Stimulated activated CD8-positive, alpha-beta memory T cell treated with anti-CD3 and anti-CD28 coated beads, Interleukin-15, amount 100 ng/mL, for 1 hour (primary cell): ENCODE measurements at regions not wholly inside any gene's neighbourhood (a gene's known extent, or its start where the extent isn't known, plus 50 kb on each side); places are given as distances from the start of the nearest gene placed in this dataset.

Experiments
- DNase-seq: peaks from one replicate; pipeline ENCODE4 v3.0.0-alpha.2; 2020; ENCODE audit warnings: low read depth

GRCh38 chr3:182690172-182690571 is 103.1 kb upstream of the ATP11B start:
- DNase-seq: no peak

- DNase-seq: no peak
Observed at GRCh38 chr3:182692021-182692420, 101.3 kb upstream of the ATP11B start.

DNA sequence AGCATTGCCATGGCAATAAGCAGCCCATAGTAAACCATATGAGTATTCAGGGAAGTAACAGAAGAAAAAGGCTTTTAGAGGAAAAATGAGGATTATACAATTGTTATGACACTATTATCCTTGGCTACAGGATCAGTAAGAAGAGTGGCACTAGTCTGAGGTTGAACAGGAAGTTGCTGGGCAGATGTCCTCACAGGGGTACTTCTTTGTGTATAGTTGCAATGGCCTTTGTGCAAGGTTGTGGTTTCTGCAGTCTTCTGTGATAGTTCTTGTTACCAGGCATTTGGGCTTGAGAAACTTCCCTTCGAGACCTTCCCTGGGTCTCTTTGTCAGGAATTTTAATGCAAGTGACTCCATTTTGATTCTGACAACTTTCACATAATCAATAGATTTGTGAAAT is 100.6 kb upstream of the ATP11B start:
- no peak for DNase-seq

- no peak for DNase-seq
Observed at GRCh38 chr3:182693723-182694122, 99.6 kb upstream of the ATP11B start.

GRCh38 chr3:182696916-182697315 is 96.4 kb upstream of the ATP11B start:
- no peak for DNase-seq

DNA sequence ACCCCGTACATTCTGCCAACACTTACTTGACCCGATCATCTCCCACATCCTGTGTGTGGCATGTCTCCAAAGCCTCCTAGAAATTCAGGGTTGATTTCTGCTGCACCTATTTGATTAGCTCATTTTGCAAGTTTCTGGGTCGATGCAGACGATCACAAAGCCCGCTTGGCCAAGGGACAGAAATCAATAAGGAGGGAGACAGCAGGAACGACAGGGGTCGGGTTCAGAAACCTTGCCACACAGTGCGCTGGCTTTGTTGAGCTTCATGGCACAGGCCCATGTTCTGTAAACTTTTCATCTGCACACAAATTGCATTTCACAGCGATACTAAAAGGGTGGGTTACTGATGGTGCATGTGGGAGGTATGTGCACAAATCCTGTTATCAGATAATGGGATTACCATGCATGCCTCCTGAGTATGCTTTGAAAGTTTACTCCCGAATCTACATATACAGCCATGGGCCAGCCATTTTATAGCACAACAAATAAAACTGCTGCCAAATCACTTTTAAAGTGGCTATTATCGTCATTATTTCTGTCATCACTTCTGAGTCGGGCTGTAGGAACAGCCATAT is 95.9 kb upstream of the ATP11B start:
- DNase-seq: no peak

DNA sequence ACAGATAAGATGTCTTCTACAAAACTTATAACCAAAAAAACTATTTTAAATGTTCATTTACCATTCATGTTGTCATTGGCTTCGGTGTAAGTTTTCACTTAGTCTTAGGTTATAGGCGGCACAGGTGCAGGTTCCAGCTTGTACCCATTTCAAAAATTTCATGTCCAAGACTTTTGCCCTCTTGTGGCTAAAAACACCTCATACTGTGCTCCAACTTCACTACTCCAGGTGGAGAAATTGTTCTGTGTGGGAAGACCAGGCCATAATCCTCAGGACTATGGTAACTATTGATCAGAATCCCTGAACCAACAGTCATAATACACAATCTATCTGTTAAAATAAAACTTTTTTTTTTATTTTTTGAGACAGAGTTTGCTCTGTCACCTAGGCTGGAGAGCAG is 95.2 kb upstream of the ATP11B start:
- DNase-seq: no peak

DNA sequence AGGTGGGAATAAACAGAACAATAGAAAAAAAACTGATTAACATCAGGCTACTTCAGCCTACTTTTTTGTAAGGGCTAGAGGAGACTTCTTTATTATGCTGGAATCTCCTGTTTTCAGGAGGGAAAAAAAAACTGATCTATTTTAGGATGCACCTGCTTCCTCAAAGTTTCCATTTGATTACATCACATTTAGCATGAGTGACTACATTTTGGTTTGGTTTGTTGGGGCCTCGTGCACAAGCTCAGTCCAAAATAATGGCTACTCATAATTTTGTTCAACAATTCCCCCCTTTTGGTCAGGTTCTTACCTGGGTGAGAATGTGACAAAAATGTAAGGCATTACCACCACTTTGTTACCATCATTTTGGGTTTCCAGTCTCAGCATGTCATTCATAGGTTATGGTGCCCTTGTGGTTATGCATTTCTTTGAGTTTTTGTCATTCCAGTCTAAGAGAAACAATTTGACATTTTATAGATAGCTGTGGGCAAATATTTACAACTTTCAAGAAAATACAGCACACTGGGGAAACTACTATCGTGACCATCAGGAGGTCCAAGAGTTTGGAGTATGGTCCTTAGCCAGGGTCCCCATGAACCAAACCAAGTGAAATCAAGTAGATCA is 93.6 kb upstream of the ATP11B start:
- no peak for DNase-seq

DNA sequence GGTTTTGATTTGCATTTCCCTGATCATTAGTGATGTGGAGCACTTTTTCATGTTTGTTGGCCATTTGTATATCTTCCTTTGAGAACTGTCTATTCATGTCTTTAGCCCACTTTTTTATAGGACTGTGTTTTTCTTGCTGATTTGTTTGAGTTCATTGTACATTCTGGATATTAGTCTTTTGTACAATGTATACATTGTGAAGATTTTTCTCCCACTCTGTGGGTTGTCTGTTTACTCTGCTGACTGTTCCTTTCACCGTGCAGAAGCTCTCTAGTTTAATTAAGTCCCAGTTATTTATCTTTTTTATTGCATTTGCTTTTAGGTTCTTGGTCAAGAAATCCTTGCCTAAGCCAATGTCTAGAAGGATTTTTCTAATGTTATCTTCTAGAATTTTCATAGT is 91.1 kb upstream of the ATP11B start:
- no peak for DNase-seq

DNA sequence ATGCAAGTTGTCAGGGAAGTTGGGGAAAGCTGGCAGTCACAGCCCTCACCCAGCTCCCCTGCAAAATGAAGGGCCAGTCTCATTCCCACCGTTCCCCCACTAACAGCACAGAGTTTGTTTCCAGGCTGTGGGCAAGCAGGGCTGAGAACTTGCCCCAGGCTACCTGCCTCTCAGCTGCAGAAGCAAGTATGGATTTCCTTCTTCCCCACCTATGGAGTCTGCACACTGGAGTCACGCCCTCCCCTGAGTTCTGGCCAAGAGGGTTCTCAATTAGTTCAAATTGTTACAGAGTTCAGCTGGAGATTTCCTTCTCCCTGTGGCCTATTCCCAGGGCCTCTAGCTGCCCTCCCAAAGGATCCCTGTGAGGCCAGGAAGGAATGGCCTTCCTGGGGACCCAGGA is 90.1 kb upstream of the ATP11B start:
- no peak for DNase-seq

DNA sequence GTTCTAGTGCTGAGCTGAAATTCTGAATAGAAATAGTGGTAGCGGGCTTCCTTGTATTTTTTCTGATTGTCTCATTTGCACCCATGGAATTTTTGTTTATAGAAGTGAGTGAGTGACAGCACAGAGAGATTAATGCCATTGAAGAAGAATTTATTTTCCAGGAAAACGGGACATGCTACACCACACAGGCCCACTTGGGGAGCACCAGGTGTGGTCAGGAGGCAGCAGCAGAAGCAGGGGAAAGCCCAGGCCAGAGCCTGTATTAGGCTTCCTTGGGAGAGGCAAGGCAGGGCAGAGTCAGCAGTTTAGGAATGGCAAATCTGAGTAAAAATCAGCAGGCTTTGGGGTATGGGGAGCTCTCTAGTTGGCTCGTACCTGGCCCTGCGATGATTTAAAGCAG is 88.4 kb upstream of the ATP11B start:
- no peak for DNase-seq

DNA sequence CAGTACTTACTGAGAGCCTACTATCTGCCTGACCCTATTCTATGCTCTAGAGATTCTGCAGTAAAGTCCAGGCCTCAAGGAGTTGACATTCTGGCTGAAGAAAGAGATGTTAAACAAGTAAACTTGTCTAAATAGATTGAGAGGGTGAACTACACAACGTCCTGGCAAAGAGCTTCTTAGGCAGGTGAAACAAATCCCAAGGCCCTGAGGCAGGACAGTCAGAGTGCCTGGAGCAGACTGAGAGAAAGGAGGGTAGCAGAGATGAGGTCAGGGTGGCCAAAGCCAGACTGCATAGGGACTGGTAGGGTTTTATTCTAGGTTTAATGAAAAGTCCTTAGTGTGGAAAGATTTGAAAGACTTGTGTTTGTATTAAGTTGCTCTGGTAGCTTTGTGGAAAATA is 84.5 kb upstream of the ATP11B start:
- no peak for DNase-seq

GRCh38 chr3:182709306-182709705 is 84.0 kb upstream of the ATP11B start:
- no peak for DNase-seq

GRCh38 chr3:182710557-182711157 is 82.6 kb upstream of the ATP11B start:
- DNase-seq: no peak

DNA sequence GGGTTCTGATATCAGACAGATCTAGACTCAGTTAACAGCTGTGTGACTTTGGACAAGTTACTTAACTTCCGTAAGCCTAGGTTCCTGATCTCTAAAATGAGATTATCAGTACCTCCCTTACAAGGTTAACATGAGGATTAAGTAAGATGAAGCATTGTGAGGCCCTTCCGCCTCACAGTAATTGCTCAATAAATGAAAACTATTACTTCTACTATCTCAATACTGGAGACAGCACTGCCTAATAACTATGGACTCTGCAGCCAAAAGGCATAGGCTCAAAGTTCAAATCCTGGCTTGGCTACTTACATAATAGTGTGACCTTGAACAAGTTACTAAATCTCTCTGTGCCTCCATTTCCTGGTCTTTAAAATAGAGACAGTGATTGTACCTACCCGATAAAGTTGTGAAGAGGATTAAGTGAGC is 82.0 kb upstream of the ATP11B start:
- no peak for DNase-seq

DNA sequence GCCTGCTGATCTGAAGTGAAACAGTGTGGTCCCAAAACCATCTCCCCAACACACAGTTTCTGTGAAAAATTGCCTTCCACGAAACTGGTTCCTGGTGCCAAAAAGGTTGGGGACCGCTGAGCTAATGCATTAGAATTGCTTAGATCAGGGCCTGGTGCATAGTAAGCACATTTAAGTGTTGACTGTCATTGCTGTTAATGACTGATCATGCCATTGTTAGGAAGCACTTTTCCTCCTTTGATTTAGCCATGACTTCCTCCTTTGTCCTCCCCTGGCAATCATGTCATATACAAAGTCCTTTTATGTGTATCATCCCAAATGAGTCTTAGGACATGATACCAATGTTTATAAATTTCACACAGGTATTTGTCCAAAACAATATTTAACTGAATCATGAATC is 81.5 kb upstream of the ATP11B start:
- no peak for DNase-seq

DNA sequence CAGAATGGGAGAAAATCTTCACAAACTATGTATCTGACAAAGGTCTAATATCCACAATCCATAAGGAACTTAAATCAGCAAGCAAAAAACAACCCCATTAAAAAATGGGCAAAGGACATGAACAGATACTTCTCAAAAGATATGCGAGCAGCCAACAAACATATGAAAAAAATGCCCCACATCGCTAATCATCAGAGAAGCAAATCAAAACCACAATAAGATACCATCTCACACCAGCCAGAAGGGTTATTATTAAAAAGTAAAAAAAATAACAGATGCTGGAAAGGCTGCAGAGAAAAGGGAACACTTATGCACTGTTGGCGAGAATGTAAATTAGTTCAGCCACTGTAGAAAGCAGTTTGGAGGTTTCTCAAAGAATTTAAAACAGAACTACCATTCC is 80.2 kb upstream of the ATP11B start:
- DNase-seq: no peak

- DNase-seq: no peak
Observed at GRCh38 chr3:182713743-182714517, 79.4 kb upstream of the ATP11B start.

- no peak for DNase-seq
Observed at GRCh38 chr3:182715006-182715405, 78.3 kb upstream of the ATP11B start.

GRCh38 chr3:182716114-182716688 is 77.1 kb upstream of the ATP11B start:
- DNase-seq: no peak

DNA sequence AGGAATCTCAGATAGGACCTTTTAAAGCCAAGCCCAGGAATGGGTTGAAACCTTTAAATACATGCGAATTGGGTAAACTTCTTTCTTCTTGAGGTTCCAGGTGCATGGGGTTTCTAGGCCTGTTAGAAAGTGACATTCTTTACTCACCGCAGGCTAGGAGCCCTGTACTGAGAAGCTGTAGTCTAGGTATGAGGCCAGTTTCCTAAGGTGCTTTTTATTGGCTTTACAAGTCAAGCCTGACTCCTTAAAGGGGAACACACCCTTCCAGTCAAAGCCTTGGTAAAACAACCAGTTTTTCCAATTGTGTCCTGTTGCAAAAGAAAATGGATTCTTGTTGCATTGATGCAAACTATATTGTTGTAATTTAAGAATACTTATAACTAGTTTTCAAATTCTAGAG is 76.1 kb upstream of the ATP11B start:
- no peak for DNase-seq

GRCh38 chr3:182722907-182723306 is 70.4 kb upstream of the ATP11B start:
- no peak for DNase-seq

DNA sequence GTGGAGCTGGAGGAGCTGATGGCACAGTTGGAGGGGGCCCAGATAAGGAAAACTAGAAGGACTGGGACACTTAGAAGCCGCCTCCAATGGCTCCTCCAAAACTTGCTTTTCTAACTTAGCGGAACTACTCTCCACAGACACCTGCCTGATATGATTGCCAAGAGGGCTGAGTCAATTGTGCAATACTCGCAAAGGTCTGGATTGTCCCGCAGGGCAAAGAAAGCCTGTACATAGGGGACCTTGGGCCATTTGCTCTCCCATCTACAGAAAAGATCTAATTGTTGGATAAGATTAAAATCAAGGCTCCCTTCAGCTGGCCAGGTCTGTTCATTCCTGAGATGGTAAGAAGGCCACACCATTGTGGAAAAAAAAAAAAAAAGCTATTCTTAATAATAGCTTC is 69.7 kb upstream of the ATP11B start:
- DNase-seq: no peak
